ENCODE measurements at regions not wholly inside any gene's neighbourhood (a gene's known extent, or its start where the extent isn't known, plus 50 kb on each side); places are given as distances from the start of the nearest gene placed in this dataset.

DNA sequence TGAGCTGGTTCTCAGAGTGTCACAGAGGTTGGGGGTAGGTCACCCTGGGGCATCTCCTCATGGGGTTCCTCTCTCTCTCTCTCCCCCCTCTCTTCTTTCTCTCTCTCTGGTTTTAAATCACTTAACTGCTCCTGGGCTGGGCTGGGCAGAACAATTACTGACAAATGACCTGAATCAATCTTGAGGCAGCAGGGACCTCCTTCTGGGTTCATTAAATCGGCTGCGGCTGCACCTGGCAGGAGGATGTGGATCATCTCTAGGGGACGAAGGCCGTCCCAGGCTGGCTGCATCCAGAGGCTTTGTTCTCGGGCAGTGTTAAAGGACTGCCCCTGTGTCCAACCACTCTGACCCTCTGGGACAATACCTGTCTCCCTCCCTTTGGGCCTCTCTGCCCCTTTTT lies 143.1 kb downstream of the TLE3 start:
- no peaks in the 10 kb centered on the region for H3K36me3 ChIP-seq (ENCODE audit: control insufficient read depth, insufficient read depth, low read length)
- H3K9me3 ChIP-seq (ENCODE audit: control insufficient read depth, low read depth, low read length): no peaks in the 10 kb centered on the region
- no peak for DNase-seq
- no peaks in the 10 kb centered on the region for H3K4me1 ChIP-seq (ENCODE audit: control insufficient read depth, insufficient read depth, low read length)
- peaks cover 8% of the 10 kb centered on the region for H3K27me3 ChIP-seq (ENCODE audit: control insufficient read depth, insufficient read depth, low read length)
- H3K27ac ChIP-seq (ENCODE audit: low read length): no peak overlapping the region
- no CpG with 5 or more reads among the region's 5 CpGs for WGBS (ENCODE audit: insufficient coverage, low lambda C conversion rate)
- H3K4me3 ChIP-seq (ENCODE audit: low read length): no peak overlapping the region

DNA sequence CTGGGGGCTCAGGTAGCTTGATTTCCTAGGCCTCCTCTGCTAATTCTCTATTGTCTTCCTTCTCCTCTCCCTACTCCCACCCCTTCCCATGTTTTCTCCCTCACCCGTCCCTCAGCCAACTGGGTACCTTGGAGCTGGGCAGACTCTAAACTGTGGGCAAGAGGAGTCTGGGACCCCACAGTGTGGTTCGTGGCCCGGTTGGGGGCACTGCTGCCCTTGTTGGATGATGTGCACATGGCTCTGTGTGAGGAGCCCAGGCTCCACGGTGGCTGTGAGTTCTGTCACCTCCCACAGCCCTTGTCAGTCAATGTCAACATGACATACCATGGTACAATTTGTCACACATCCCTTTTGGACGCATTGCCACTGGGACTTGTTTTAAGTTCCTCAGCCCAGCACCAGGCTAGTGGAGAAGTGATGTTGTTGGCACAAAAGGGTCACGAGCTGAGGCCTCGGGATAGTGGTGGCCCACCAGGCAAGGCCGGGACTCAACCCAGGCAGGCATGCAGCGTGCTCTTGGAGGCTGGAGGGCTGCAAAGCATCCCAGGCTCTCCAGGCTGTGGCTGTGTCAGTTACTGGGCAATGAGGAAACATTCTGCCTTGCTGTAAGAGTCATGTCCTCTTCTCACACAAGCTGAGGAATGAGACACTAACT lies 142.3 kb downstream of the TLE3 start:
- Histone ChIP-seq H3K27ac (ENCODE audit: low read length) (no peak overlapping the region), H3K27me3 (ENCODE audit: control insufficient read depth, insufficient read depth, low read length) (peaks cover 8% of the 10 kb centered on the region), H3K9me3 (ENCODE audit: control insufficient read depth, low read depth, low read length) (no peaks in the 10 kb centered on the region), H3K4me3 (ENCODE audit: low read length) (no peak overlapping the region), H3K4me1 (ENCODE audit: control insufficient read depth, insufficient read depth, low read length) (no peaks in the 10 kb centered on the region), H3K36me3 (ENCODE audit: control insufficient read depth, insufficient read depth, low read length) (no peaks in the 10 kb centered on the region)
- no peak for DNase-seq
- WGBS (ENCODE audit: insufficient coverage, low lambda C conversion rate): no CpG with 5 or more reads among the region's 9 CpGs

DNA sequence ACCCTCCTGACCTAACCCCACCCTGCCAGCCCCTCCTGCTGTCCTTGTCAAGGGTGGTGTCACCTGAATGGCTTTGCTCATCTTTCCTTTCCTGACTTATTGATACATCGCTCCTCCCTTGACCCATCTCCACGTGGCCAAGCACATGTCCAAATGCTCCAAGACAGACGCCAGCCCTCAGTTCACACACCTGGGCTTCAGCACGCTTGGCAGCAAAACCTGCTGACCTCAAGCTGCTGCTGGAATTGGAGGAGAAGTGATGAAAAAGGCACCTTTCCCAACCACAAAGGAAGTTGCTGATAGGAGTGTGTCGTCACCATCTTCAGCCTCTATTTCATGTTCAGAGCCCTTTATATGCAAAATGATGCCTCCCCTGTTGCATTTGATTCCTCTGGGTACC lies 141.3 kb downstream of the TLE3 start:
- no peak overlapping the region for H3K27ac ChIP-seq (ENCODE audit: low read length)
- H3K36me3 ChIP-seq (ENCODE audit: control insufficient read depth, insufficient read depth, low read length): no peaks in the 10 kb centered on the region
- no CpG with 5 or more reads among the region's 5 CpGs for whole genome bisulfite sequencing (ENCODE audit: insufficient coverage, low lambda C conversion rate)
- no peak for DNase-seq
- no peak overlapping the region for H3K4me3 ChIP-seq (ENCODE audit: low read length)
- no peaks in the 10 kb centered on the region for H3K9me3 ChIP-seq (ENCODE audit: control insufficient read depth, low read depth, low read length)
- H3K27me3 ChIP-seq (ENCODE audit: control insufficient read depth, insufficient read depth, low read length): peaks cover 8% of the 10 kb centered on the region
- H3K4me1 ChIP-seq (ENCODE audit: control insufficient read depth, insufficient read depth, low read length): no peaks in the 10 kb centered on the region

GRCh38 chr15:69957175-69957574 lies 140.5 kb downstream of the TLE3 start:
- no peaks in the 10 kb centered on the region for H3K4me1 ChIP-seq (ENCODE audit: control insufficient read depth, insufficient read depth, low read length)
- no peaks in the 10 kb centered on the region for H3K9me3 ChIP-seq (ENCODE audit: control insufficient read depth, low read depth, low read length)
- no peak overlapping the region for H3K4me3 ChIP-seq (ENCODE audit: low read length)
- WGBS (ENCODE audit: insufficient coverage, low lambda C conversion rate): no CpG with 5 or more reads among the region's 4 CpGs
- DNase-seq: no peak
- no peak overlapping the region for H3K27ac ChIP-seq (ENCODE audit: low read length)
- H3K36me3 ChIP-seq (ENCODE audit: control insufficient read depth, insufficient read depth, low read length): no peaks in the 10 kb centered on the region
- peaks cover 7% of the 10 kb centered on the region for H3K27me3 ChIP-seq (ENCODE audit: control insufficient read depth, insufficient read depth, low read length)

DNA sequence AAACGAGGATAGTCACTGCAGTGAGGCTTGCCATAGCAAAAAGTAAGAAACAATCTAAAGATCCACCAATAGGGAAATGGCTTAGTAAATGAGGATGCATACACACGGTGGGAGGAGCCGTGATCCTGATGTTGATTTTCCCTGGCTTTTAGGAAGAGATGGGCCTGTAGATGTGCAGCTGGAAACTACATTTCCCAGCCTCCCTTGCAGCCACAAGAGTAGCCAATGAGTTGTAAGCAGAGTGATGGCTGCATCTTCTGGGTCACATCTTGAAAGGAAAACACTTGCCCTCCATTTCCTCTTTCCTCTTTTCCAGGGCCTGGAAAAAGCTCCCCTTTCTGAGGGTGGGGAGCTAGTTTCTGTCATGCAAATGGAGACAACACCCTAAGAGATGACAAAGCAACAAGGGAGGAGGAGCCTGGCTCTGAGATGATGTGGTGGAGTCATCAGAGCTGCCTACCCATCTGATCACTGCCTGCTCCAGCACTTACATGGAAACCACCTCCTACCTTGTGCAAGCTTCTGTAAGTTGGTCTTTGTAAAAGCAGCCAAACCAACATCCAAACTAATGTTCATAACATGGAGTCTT lies 139.1 kb downstream of the TLE3 start:
- no peak overlapping the region for H3K4me3 ChIP-seq (ENCODE audit: low read length)
- no peaks in the 10 kb centered on the region for H3K9me3 ChIP-seq (ENCODE audit: control insufficient read depth, low read depth, low read length)
- no peak for DNase-seq
- H3K27ac ChIP-seq (ENCODE audit: low read length): no peak overlapping the region
- no peaks in the 10 kb centered on the region for H3K36me3 ChIP-seq (ENCODE audit: control insufficient read depth, insufficient read depth, low read length)
- peaks cover 6% of the 10 kb centered on the region for H3K27me3 ChIP-seq (ENCODE audit: control insufficient read depth, insufficient read depth, low read length)
- H3K4me1 ChIP-seq (ENCODE audit: control insufficient read depth, insufficient read depth, low read length): peaks cover 6% of the 10 kb centered on the region
- no CpG with 5 or more reads among the region's 3 CpGs for WGBS (ENCODE audit: insufficient coverage, low lambda C conversion rate)

GRCh38 chr15:69962561-69962960 lies 135.2 kb downstream of the TLE3 start:
- peak; percentile 24 to 66 for DNase-seq

GRCh38 chr15:69963385-69963784 lies 134.3 kb downstream of the TLE3 start:
- Histone ChIP-seq H3K36me3 (ENCODE audit: control insufficient read depth, insufficient read depth, low read length) (no peaks in the 10 kb centered on the region), H3K27ac (ENCODE audit: low read length) (no peak overlapping the region), H3K4me3 (ENCODE audit: low read length) (no peak overlapping the region), H3K9me3 (ENCODE audit: control insufficient read depth, low read depth, low read length) (no peaks in the 10 kb centered on the region), H3K4me1 (ENCODE audit: control insufficient read depth, insufficient read depth, low read length) (peaks cover 6% of the 10 kb centered on the region), H3K27me3 (ENCODE audit: control insufficient read depth, insufficient read depth, low read length) (peaks cover 2% of the 10 kb centered on the region)
- no peak for DNase-seq

More at GRCh38 chr15:69962561-69962960, 135.2 kb downstream of the TLE3 start:
- no peaks in the 10 kb centered on the region for H3K36me3 ChIP-seq (ENCODE audit: control insufficient read depth, insufficient read depth, low read length)
- H3K4me3 ChIP-seq (ENCODE audit: low read length): no peak overlapping the region
- no peaks in the 10 kb centered on the region for H3K27me3 ChIP-seq (ENCODE audit: control insufficient read depth, insufficient read depth, low read length)
- H3K4me1 ChIP-seq (ENCODE audit: control insufficient read depth, insufficient read depth, low read length): peaks cover 6% of the 10 kb centered on the region
- WGBS (ENCODE audit: insufficient coverage, low lambda C conversion rate): no CpG with 5 or more reads among the region's 1 CpG
- no peak overlapping the region for H3K27ac ChIP-seq (ENCODE audit: low read length)
- no peaks in the 10 kb centered on the region for H3K9me3 ChIP-seq (ENCODE audit: control insufficient read depth, low read depth, low read length)

GRCh38 chr15:69971771-69972170 lies 125.9 kb downstream of the TLE3 start:
- no peak for DNase-seq
- no CpG with 5 or more reads among the region's 2 CpGs for WGBS (ENCODE audit: insufficient coverage, low lambda C conversion rate)

DNA sequence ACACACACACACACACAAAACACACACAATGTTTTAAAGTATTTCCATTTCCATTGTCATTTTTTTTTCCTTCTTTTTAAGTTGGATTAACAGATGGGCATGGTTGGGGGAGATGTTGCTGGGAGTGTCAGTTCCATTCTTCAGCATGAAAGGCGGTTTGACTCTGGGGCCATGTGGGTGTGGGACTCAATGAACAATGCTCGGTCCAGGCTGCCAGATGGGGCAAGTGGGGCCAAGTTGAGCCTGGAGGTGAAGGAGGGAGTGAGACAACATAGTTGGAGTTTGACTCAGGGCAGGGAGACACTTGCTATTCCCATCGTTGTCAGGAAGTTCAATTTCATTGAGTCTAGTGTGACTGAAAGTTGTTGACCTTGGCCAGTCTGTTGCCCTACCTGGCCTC lies 125.3 kb downstream of the TLE3 start:
- Histone ChIP-seq H3K9me3 (ENCODE audit: control insufficient read depth, low read depth, low read length) (no peaks in the 10 kb centered on the region), H3K4me1 (ENCODE audit: control insufficient read depth, insufficient read depth, low read length) (no peaks in the 10 kb centered on the region), H3K27ac (ENCODE audit: low read length) (no peak overlapping the region), H3K4me3 (ENCODE audit: low read length) (no peak overlapping the region), H3K27me3 (ENCODE audit: control insufficient read depth, insufficient read depth, low read length) (peaks cover 21% of the 10 kb centered on the region), H3K36me3 (ENCODE audit: control insufficient read depth, insufficient read depth, low read length) (no peaks in the 10 kb centered on the region)
- DNase-seq: no peak
- WGBS (ENCODE audit: insufficient coverage, low lambda C conversion rate): no CpG with 5 or more reads among the region's 3 CpGs

More at GRCh38 chr15:69971771-69972170, 125.9 kb downstream of the TLE3 start:
- no peaks in the 10 kb centered on the region for H3K36me3 ChIP-seq (ENCODE audit: control insufficient read depth, insufficient read depth, low read length)
- peaks cover 21% of the 10 kb centered on the region for H3K27me3 ChIP-seq (ENCODE audit: control insufficient read depth, insufficient read depth, low read length)
- H3K9me3 ChIP-seq (ENCODE audit: control insufficient read depth, low read depth, low read length): no peaks in the 10 kb centered on the region
- no peak overlapping the region for H3K27ac ChIP-seq (ENCODE audit: low read length)
- H3K4me3 ChIP-seq (ENCODE audit: low read length): no peak overlapping the region
- H3K4me1 ChIP-seq (ENCODE audit: control insufficient read depth, insufficient read depth, low read length): no peaks in the 10 kb centered on the region

DNA sequence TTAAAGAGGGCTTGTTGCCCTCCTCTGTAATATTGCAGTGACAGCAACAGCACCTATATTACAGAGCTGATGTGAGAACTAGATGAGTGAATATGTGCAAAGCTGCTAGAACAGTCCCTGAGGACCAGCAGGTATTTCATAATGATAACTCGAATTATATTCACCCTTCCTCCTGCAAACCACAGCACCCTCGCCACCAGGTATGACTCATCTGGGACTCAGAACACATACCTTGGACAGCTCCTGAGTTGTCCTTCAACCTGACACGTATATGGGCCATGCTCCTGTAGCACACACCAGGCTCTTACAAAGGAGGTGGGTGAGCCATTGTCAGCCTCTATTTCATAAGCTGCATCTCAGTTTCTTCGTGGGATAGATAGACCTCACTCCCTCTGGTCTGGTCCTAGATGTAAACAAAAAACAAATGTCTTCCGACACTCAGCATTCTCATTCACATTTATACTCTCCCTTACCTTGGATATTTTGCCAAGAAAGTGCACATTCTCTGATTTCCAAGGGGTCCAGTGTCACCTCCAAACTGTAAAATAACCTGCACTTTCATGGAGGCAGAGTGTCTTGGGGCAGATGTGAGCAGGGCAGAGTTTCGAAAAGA lies 124.5 kb downstream of the TLE3 start:
- H3K9me3 ChIP-seq (ENCODE audit: control insufficient read depth, low read depth, low read length): no peaks in the 10 kb centered on the region
- no peaks in the 10 kb centered on the region for H3K36me3 ChIP-seq (ENCODE audit: control insufficient read depth, insufficient read depth, low read length)
- 75% methylated on average over 2 of the region's 6 CpGs for WGBS (ENCODE audit: insufficient coverage, low lambda C conversion rate)
- H3K4me3 ChIP-seq (ENCODE audit: low read length): no peak overlapping the region
- DNase-seq: peak in 1 of 2 donors; percentile 48
- no peaks in the 10 kb centered on the region for H3K4me1 ChIP-seq (ENCODE audit: control insufficient read depth, insufficient read depth, low read length)
- H3K27me3 ChIP-seq (ENCODE audit: control insufficient read depth, insufficient read depth, low read length): peaks cover 23% of the 10 kb centered on the region
- no peak overlapping the region for H3K27ac ChIP-seq (ENCODE audit: low read length)

- DNase-seq: no peak
- Histone ChIP-seq H3K4me3 (ENCODE audit: low read length) (no peak overlapping the region), H3K27me3 (ENCODE audit: control insufficient read depth, insufficient read depth, low read length) (peaks cover 19% of the 10 kb centered on the region), H3K36me3 (ENCODE audit: control insufficient read depth, insufficient read depth, low read length) (no peaks in the 10 kb centered on the region), H3K4me1 (ENCODE audit: control insufficient read depth, insufficient read depth, low read length) (no peaks in the 10 kb centered on the region), H3K27ac (ENCODE audit: low read length) (no peak overlapping the region), H3K9me3 (ENCODE audit: control insufficient read depth, low read depth, low read length) (no peaks in the 10 kb centered on the region)
- no CpG with 5 or more reads among the region's 4 CpGs for WGBS (ENCODE audit: insufficient coverage, low lambda C conversion rate)
These were observed 123.8 kb downstream of the TLE3 start for GRCh38 chr15:69973880-69974279.
